IPS-NIHi11 (cell line): ENCODE measurements at regions not wholly inside any gene's neighbourhood (a gene's known extent, or its start where the extent isn't known, plus 50 kb on each side); places are given as distances from the start of the nearest gene placed in this dataset.

Experiments
- DNase-seq: peaks from one replicate; pipeline ENCODE4 v3.0.0; 2012; ENCODE audit warnings: mixed read lengths, low spot score

DNA sequence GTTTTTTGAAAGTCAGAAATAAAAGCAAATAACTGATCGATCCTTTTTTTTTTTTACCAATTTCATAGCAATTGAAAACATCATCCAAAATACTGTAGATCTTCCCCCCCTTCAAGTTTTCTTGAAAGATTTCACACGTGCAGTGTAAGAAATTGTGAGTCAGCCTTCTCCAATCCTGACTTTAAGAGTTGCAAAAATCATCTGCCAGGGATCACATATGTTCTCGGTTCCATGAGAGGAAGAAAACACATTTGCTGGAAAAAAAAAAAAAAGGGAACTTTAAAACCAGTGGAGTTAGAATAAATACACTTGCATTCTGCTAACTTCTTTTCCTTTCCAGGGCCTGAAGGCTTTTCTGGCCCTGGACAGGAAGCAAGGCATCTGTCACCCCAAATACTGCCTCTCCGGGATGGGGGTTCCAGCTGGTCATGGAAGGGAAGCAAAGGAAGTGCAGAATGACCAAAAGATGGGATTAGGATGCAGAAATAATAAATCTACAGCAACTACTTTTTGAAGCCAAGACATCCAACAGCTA, 198.4 kb upstream of the KIAA1217 start:
- no peak for DNase-seq

DNA sequence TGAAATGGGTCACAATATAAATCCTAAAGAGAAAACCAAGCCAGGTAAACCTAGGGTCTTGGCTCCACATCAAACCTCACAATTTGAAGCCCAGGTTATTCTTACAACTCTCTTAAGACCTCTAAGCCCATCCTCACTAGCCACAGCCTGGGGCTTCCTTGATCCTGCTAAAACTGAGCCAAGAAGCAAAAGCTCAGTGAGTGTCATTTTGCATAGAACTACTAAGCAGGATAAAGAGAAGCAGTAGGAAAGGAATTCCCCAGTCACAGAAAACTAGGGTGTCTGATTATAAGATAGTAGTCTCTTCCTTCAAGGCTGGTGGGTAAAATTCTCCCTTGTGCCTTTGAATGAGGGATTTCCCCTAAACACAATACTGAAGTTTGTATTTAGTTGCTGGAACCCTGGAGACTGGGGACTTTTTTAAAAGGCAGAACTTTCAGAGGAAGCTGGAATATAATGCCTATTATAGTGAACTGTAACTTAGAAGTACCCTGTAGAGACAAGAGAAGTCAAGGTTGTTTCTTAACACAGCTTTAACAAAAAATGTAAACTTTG, 196.6 kb upstream of the KIAA1217 start:
- DNase-seq: no peak

DNA sequence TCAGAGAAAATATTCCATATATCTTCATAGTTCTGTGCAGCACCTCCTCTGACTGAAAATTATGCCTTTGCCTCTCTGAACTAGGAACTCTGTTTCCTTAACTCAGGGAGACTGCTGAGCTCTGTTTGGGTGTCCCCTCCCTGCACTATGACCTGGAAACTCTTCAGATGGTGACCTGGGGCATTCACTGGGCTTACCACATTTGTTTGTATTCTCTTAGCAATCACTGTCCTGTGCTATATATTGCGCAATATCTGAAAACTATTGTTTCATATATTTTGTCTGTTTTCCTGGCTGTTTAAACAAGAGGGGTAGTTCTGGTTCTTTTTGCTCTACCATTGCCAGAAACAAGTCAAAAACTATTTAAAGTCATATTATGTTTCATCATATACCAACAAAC, 181.8 kb upstream of the KIAA1217 start:
- no peak for DNase-seq

DNA sequence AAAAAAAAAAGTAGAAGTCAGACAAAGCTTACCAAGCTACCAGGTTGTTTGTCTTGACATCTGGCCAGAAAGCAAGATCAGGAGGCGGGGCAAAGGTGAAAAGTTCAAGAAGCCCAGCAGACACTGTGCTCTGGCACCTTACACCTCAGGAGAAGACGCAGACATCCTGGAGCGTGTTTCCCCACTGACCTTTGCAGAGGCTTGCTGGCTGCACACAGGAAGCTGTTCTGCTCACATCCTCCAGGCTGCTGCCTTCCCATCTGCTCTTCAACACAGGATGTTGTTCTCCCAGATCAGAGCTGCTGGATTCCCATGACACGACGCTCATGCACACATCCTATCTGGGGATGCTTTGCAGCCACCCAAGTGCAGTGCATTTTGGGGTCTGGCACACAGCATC, 174.4 kb upstream of the KIAA1217 start:
- DNase-seq: no peak

DNA sequence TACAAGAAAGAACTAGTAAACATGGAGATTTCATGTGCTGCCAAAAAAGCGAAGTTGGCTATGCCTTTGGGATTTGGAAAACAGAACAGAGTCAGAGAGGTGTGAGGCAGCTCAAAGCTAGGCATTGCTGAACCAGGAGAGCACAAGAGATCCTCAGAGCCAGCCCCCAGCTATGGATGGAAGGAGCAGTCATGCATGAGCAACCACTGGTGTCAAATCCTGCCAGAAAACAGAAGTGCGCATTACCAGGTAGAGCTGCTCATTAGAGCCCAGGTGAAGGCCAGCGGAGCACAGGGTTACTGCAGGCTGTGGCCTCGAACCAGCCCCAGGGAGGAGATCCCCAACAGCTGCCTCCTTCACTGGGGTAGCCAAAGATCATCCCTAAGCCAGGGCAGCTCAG, 173.2 kb upstream of the KIAA1217 start:
- DNase-seq: no peak

DNA sequence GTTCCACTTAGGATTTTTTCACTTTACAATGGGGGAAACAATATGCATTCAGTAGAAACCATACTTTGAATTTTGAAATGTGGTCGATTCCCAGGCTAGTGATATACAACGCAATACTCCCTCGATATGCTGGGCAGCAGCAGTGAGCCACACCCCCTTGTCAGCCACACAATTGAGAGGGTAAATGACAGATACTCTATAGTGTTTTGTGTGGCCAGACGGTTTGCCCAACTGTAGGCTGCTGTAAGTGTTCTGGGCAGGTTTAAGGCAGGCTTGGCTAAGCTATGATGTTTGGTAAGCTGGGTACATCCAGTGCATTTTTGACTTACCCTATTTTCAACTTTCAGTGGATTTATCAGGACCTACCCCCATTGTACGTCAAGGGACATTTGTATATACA, 169.6 kb upstream of the KIAA1217 start:
- DNase-seq: no peak

DNA sequence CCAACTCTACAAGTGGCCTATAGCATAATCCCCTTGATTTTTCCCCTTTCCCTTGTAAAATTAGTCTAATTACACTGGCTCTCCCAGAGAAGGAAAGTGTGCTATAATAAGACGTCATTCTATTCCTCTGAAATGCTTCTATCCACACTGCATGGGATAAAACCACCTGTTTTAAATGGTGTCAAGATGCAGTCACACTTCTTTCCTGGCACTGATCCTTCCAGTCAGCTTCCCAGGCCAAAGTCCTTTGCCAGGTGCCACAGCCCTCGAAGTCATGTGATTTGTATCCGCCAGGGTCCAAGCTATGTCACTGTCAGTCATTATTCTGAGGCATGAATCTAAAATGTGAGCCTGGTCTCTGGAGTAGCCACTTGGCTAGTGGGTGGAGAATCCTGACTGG, 169.0 kb upstream of the KIAA1217 start:
- DNase-seq: no peak

DNA sequence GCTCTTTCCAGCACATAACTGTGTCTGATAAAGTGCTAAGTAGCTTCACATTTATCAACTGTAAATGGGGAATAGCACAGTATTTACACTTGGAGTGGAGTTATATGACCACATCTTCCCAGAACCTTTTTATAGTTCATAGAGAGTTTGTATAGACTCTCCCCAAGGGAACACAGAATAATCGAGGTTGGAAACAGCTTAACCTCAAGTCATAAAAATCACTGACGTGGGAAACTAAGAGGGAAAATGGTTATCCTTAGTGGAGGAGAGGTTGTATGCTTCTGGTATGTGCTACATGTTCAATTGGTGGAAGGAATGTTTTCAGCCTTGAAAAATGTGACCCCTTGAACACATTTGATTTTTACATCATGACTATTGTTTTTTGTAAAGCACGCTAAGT, 167.9 kb upstream of the KIAA1217 start:
- no peak for DNase-seq

DNA sequence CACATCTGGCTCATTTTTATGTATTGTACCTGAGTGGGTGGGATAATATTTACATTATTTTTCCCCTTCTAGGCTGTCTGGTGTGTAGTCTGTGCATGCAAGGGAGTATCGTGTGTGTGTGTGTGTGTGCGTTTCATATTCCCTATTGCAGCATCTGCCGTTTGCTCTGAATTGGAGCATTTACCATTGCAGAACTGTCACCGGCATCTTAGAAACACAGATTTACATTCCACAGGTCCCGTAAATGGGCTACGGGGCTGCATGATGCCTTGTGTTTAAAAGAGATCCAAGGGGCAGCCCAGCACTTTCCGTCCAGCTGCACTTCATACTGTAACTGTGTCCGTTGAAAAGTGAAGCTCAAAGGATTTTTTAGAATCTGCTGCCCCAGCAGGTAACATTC, 167.1 kb upstream of the KIAA1217 start:
- no peak for DNase-seq

DNA sequence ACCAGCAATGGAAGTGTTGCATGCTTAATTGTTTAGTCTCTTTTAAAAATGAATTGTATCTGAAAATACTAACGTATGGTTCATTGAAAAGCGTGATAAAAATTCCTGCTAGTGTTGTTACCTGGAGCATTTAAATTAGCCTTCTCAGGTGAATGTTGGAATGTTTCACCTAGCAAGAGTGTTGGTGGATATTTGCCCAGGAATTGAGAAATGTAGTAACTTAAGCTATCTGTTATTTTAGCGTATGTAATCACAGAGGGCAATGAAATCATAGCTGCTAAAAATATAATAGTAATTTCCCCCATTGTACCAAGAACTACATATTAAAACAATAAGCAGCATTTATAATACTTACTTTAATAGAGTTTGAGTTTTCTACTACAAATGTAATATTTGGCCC, 166.1 kb upstream of the KIAA1217 start:
- DNase-seq: no peak

DNA sequence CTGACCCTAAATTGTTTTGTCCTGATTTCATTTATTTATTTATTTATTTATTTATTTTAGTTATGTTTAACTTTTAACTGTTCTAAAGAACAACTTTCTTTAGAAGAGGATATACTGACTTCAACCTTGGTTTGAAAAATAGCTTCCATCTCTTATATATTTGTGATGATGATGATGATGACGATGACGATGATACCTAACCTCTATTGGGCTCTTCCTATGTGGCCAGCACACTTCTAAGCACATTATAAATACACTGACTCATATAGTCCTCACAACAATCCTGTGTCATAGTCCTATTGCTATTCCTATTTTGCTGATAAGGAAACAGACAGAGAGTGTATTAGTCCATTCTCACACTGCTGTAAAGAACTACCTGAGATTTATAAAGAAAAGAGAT, 162.9 kb upstream of the KIAA1217 start:
- no peak for DNase-seq

DNA sequence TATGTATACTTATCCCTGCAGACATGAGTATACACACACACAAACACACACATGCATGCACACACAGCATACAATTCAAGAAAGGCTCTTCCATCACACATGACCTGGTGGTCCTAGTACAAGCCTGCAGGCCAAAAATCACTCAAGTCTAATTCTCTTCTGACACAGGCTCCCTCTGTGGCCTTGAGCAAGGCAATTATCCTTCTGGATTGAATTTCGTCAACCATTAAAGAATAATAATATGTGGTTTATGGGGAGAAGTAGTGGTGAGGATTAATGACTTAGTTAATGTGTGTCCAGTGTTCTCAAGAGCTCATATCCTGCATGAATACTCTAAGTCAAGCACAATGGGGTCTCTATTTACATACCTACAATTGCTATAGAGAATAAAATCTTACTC, 161.8 kb upstream of the KIAA1217 start:
- no peak for DNase-seq

DNA sequence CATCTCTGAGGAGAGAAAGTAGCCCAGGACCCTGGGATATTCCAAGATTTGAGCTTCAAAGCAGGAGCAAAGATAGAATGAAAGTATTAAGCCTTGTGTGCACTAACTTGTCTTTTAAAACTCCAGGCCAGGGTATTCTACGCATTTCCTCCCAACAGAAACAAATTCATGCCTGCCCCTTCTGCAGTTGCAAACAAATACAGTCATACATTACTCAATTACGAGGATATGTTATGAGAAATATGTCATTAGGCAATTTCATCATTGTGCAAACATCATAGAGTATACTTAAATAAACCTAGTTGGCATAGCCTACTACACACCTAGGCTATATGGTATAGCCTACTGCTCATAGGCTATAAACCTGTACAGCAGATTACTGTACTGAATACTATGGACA, 154.5 kb upstream of the KIAA1217 start:
- no peak for DNase-seq

DNA sequence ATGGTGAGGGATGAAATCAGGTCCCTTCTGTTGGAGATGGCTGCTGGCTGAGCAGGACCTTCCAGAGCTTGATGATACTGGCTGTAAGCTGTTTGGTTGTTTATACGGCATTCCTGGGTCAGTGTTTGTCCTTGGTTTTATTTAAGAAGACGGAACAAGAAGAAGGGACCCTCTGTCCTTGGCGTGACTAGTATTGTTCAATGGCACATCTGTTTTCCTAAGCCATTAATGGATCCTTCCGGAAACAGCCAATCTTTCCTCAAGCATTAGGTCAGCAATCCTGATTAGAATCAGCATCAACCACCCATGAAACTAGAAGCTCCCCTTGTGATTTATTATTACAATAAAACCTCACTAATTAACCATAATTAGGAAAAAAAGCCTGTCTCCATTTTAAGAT, 128.7 kb upstream of the KIAA1217 start:
- DNase-seq: no peak

DNA sequence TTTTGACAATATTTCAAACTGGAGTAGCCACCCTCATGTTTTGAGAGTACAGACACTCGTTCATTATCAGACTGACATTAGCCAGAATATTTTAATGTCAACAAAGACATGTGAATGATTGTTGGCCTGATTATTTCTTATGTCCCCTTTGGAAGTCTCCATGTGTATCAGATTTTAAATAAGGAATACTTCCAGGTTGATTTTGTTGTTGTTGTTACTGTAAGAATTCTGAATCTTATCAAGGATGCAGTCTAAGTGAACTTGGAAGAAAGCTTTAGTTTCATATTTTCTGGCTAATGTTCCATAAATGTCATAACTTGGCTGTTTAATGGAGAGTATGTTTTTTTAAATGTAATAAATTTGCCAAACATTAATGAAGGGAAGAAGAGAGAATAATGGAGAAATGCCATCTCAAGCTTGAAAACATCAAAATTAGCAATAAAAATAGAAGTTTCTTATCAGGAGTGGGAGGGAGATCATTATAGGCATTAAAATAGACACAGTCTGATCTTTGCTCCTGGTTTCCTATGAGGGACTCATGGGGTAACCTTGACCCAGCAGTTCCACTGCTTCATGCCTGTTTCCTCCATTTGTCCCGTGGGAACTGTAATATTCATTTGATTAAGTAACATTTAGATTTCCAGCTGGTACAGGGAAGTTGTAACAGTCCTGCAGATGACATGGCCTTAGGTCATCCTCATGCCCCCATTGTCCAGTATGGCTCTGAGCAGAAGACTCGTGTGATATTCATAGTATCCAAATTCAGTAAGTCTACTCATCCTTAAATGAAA, 122.4 kb upstream of the KIAA1217 start:
- no peak for DNase-seq

DNA sequence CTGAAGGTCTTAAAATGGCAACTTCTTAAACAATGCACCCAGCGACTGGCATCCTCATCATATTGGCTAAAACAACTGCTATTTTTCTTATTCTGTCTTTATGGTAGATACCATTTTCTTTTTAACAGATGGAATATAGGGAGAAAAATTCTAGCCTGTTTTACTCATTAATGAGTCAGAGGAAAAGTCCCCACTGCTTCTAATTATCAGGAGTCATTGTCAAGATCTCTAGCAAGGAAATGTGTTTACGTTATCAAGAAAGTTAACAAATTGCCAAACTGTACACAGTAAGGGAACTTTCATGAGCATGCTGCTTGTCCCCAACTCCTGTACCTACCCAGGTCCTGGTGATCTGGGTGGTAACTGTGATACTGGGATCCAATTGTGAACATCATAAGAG, 117.7 kb upstream of the KIAA1217 start:
- no peak for DNase-seq

DNA sequence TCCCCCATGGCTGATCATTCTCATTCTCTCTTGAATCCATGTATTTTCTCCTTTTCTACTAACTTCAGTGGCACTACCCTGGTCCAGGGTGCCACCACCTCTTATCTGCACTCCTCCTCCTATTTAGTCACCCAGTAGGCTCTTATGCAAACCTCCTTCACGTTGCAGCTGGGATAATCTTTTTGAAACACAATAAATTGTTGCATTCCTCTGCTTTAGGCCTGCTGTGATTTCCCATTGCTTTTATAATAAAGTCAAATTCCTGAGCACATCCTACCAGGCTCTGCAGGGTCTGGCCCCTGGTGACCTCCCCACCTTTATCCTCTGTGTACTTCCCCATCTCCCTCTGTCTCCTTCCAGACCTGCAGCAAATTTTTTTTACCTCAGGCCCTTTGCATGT, 112.7 kb upstream of the KIAA1217 start:
- DNase-seq: peak; percentile 14

DNA sequence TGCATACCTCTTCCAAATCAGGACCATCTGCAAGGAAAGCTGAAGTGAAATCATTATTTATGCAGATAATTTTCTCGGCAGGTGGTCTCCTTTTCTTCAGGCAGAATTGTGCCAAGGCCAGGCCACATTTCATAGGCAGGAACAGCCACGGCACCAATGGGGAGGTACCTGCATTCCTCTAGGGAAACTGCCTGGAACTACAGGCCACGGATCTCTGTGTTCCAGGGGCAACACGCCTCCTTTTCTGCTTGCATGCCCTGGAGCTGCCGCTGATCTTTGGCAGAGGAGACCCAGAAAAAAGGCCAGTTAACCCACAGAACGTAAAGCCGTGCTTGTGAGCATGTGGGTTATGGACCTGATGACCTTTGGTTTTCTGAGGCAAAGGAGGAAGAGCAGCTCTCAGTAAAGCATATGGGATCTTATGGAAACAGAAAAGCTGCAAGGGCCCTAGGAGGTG, 111.2 kb upstream of the KIAA1217 start:
- DNase-seq: peak; percentile 58

DNA sequence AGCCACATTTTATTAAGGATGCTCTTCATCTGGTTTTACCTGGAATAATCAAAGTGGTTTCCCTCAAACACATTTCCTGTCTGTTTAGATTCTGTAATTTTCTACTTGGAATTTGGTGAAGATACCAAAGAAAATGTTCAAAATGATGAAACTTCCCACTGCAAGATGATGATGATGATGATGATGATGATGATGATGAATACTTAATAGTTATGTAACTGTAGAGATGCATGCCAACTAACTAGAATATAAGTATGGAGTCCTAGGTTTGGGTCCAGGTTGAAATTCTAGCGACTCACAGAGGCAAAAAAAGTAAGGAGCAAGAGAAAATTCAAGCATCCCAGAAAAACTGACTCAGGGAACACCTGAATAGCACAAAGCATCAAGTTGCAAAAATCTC, 104.0 kb upstream of the KIAA1217 start:
- no peak for DNase-seq

DNA sequence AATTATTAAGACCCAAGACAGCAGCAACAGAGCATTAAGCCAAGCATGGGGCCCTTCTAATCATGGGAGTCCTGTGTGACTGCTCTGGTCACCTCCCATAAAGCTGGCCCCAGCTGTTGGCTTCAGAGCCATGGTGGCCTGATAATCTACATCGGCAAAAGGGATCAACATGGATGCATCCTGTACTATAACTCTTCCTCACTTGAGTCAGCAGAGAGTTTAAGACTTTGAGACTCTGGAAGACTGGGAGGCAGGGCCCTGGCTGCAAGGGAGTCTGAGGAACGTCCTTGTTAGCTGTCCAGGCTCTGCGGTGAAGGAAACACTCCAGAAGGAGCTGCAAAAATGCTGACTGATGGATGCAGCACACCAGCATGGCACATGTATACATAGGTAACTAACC, 95.0 kb upstream of the KIAA1217 start:
- DNase-seq: no peak

DNA sequence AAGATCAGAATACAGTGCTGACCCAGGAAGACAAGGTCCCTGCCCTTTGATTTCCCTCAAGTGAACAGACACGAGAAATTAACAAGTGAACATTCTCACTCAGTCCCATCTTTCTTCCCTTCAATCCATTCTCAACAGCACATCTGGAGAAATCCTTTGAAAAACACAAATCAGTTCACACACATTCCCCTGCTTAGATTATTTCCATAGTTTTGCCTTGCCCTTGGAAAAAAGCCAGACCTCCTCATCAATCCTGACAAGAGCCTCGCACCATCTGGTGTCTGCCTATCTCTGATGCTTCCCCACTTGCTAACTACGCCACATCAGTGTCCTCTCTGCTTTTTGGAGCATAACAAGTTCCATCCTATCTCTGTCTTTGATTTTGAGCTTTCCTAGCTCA, 94.4 kb upstream of the KIAA1217 start:
- no peak for DNase-seq

DNA sequence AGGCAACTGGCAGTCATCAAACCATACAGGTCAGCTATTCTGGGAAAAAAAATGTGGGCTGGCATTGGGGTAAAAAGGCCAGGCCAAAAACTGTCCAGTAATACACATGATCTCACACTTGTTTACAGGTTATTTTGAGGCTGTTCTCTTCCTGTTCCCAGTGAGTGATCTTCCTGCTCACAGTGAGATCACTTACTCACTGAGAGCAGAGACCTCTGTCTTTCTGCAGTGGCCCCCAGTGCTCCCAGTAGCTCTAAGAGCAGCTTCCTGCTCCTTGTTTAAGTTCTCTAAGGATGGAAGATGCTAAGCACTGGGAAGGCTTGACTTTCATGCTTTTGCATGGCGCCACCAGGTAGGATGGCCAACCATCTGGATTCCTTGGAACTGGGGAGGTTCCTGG, 93.5 kb upstream of the KIAA1217 start:
- no peak for DNase-seq

DNA sequence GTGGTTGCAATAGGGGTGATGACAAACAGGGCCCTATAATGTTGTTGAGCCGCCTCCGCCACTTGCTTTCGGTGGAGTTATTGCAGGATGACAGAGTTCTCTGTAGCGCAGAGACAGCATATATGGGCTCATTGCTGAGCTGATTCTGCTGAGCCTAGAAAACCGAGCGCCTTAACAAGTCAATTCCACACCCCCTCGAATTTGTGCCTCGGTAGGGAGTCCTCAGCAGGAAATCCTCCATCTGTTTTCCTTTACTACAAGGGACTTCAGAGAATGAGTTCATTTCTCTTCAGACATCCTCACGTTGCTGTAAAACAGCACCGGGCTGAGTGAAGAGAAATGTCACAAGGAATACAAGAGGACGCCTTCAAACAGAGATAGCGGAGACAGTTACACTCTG, 90.7 kb upstream of the KIAA1217 start:
- DNase-seq: no peak

DNA sequence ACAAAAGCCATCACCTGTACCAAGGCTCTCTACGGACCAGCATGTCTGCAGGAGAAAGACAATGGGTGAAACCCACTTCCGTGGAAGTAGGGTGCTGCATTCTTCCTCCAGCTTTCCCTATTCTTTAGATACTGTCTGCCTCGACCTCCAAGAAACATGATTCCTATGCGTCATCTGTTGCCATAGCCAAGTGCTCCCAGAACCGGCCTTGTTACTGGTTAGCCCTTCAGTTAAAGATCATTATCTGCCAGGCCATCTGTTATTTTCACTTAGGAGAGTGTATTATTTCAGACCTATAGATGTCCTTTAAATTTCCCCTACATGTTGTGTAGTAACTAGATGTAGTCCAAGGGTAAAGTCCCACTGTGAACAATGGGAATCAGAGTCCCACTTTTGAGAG, 89.0 kb upstream of the KIAA1217 start:
- no peak for DNase-seq
